ENCODE measurements at regions not wholly inside any gene's neighbourhood (a gene's known extent, or its start where the extent isn't known, plus 50 kb on each side); places are given as distances from the start of the nearest gene placed in this dataset.

DNA sequence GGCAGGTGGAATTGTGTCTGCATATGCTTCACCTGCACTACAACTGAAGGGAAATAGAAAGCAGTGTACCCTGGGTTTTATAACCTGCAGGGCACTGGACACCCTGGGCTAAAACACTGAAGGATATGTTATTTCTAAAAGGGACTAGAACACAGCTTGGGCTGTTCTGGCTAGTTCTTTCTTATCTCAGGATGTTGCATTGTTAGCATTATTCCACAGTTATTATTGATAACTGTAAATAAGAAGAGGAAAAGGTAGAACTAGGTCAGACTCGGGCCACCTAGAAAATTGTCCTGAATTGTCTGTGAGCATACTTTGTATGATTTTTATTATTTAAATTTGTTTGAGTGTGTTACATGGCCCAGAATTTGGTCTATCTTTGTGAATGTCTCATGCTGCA lies 493.9 kb upstream of the CDH9 start:
- Histone ChIP-seq H3K9ac (ENCODE audit: low read length) (no peak overlapping the region), H3K9me3 (ENCODE audit: insufficient read depth, low read length) (no peaks in the 10 kb centered on the region), H3K27me3 (ENCODE audit: low read depth, low read length) (no peaks in the 10 kb centered on the region), H2AFZ (ENCODE audit: low read depth, low read length) (no peak overlapping the region), H3K4me3 (ENCODE audit: low read length) (no peak overlapping the region), H3K4me1 (ENCODE audit: low read length) (no peaks in the 10 kb centered on the region), H3K4me2 (ENCODE audit: low read length) (no peak overlapping the region), H3K27ac (ENCODE audit: low read length) (no peak overlapping the region), H4K20me1 (ENCODE audit: insufficient read depth, low read length) (no peaks in the 10 kb centered on the region), H3K79me2 (ENCODE audit: low read length) (no peaks in the 10 kb centered on the region), H3K36me3 (replicated peaks; ENCODE audit: low read depth, low read length) (no peaks in the 10 kb centered on the region)
- TF ChIP-seq EZH2phosphoT487 (IDR thresholded peaks at IDR 0.05; ENCODE audit: low read depth) = no peak
- TF ChIP-seq, protein P1, sequence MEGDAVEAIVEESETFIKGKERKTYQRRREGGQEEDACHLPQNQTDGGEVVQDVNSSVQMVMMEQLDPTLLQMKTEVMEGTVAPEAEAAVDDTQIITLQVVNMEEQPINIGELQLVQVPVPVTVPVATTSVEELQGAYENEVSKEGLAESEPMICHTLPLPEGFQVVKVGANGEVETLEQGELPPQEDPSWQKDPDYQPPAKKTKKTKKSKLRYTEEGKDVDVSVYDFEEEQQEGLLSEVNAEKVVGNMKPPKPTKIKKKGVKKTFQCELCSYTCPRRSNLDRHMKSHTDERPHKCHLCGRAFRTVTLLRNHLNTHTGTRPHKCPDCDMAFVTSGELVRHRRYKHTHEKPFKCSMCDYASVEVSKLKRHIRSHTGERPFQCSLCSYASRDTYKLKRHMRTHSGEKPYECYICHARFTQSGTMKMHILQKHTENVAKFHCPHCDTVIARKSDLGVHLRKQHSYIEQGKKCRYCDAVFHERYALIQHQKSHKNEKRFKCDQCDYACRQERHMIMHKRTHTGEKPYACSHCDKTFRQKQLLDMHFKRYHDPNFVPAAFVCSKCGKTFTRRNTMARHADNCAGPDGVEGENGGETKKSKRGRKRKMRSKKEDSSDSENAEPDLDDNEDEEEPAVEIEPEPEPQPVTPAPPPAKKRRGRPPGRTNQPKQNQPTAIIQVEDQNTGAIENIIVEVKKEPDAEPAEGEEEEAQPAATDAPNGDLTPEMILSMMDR (IDR thresholded peaks at IDR 0.05; ENCODE audit: low read depth, low read length) = no peak

DNA sequence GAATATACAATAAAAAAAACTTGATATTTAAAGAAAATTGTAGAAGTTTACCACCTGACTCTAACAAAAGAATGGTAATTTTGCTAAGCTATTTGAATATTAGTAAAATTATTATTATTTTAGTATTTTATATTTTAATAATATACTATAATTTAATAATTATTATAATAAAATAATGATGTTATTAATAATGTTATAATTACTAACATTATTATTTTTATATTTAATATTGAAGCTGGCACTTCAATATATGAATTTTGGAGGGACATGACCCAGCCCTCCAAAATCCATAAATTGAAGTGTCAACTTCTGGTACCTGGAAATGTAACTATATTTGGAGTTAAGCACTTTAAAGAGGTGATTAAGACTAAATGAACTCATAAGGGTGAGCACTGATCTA lies 486.1 kb upstream of the CDH9 start:
- no peak overlapping the region for H3K4me2 ChIP-seq (ENCODE audit: low read length)
- no peaks in the 10 kb centered on the region for H3K4me1 ChIP-seq (ENCODE audit: low read length)
- H3K9me3 ChIP-seq (ENCODE audit: insufficient read depth, low read length) = no peaks in the 10 kb centered on the region
- TF ChIP-seq, protein P1 (IDR thresholded peaks at IDR 0.05; ENCODE audit: low read depth, low read length) = no peak
- no peak for TF ChIP-seq EZH2phosphoT487 (IDR thresholded peaks at IDR 0.05; ENCODE audit: low read depth)
- no peaks in the 10 kb centered on the region for H3K27me3 ChIP-seq (ENCODE audit: low read depth, low read length)
- no peak overlapping the region for H3K4me3 ChIP-seq (ENCODE audit: low read length)
- no peaks in the 10 kb centered on the region for H3K36me3 ChIP-seq (replicated peaks; ENCODE audit: low read depth, low read length)
- H3K27ac ChIP-seq (ENCODE audit: low read length) = no peak overlapping the region
- no peaks in the 10 kb centered on the region for H3K79me2 ChIP-seq (ENCODE audit: low read length)
- H4K20me1 ChIP-seq (ENCODE audit: insufficient read depth, low read length) = no peaks in the 10 kb centered on the region
- no peak overlapping the region for H3K9ac ChIP-seq (ENCODE audit: low read length)
- no peak overlapping the region for H2AFZ ChIP-seq (ENCODE audit: low read depth, low read length)

DNA sequence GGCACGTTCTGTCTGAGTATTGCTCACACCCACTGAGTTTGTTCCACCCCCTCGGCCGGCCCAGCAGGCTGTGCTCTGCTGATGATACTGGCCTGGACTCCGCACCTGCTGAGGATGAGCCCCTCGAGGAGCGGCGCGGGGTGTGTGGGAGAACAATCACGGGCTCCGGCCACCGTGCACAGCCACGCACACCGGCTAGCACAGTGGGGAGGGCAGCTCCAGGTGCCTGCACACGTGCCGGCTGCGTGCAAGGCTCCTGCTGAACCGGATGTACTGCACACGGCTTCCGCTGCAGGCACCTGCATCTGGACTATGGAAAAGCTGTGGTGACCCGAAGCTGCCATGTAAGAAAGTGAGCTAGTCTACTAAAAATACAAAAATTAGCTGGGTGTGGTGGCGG lies 485.2 kb upstream of the CDH9 start:
- Histone ChIP-seq H4K20me1 (ENCODE audit: insufficient read depth, low read length) (no peaks in the 10 kb centered on the region), H3K9me3 (ENCODE audit: insufficient read depth, low read length) (no peaks in the 10 kb centered on the region), H3K4me1 (ENCODE audit: low read length) (no peaks in the 10 kb centered on the region), H3K27me3 (ENCODE audit: low read depth, low read length) (no peaks in the 10 kb centered on the region), H2AFZ (ENCODE audit: low read depth, low read length) (no peak overlapping the region), H3K4me2 (ENCODE audit: low read length) (no peak overlapping the region), H3K79me2 (ENCODE audit: low read length) (no peaks in the 10 kb centered on the region), H3K9ac (ENCODE audit: low read length) (no peak overlapping the region), H3K4me3 (ENCODE audit: low read length) (no peak overlapping the region), H3K36me3 (replicated peaks; ENCODE audit: low read depth, low read length) (no peaks in the 10 kb centered on the region), H3K27ac (ENCODE audit: low read length) (no peak overlapping the region)
- TF ChIP-seq EZH2phosphoT487 (IDR thresholded peaks at IDR 0.05; ENCODE audit: low read depth) = no peak
- TF ChIP-seq, protein P1 (IDR thresholded peaks at IDR 0.05; ENCODE audit: low read depth, low read length) = no peak

DNA sequence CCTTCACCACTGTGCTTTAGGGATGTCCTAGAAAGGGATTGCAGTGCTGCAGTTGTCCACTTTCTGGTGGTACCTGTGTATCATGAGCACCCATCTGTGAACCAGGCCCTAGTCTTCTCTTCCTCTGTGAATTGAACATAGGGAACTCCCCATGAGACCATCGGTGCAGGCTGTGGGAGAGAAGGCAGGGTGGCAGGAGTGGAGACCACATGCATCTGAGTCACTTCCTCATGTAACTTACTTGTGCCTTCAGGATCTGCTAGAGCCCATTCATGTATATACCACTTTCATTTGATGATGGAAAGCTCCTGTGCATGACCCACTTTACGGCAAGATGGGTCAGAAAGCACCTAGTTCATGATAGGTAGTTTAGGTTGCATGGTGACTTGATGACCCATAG lies 478.1 kb upstream of the CDH9 start:
- no peak overlapping the region for H3K27ac ChIP-seq (ENCODE audit: low read length)
- H3K9me3 ChIP-seq (ENCODE audit: insufficient read depth, low read length) = no peaks in the 10 kb centered on the region
- H3K4me1 ChIP-seq (ENCODE audit: low read length) = no peaks in the 10 kb centered on the region
- no peak overlapping the region for H3K4me2 ChIP-seq (ENCODE audit: low read length)
- H3K4me3 ChIP-seq (ENCODE audit: low read length) = no peak overlapping the region
- no peak overlapping the region for H2AFZ ChIP-seq (ENCODE audit: low read depth, low read length)
- H3K9ac ChIP-seq (ENCODE audit: low read length) = no peak overlapping the region
- H3K36me3 ChIP-seq (replicated peaks; ENCODE audit: low read depth, low read length) = no peaks in the 10 kb centered on the region
- no peak for TF ChIP-seq EZH2phosphoT487 (IDR thresholded peaks at IDR 0.05; ENCODE audit: low read depth)
- TF ChIP-seq, protein P1 (IDR thresholded peaks at IDR 0.05; ENCODE audit: low read depth, low read length) = no peak
- H3K27me3 ChIP-seq (ENCODE audit: low read depth, low read length) = no peaks in the 10 kb centered on the region
- no peaks in the 10 kb centered on the region for H3K79me2 ChIP-seq (ENCODE audit: low read length)
- H4K20me1 ChIP-seq (ENCODE audit: insufficient read depth, low read length) = no peaks in the 10 kb centered on the region

All from OCI-LY3 (cell line).